ENCODE measurements at regions not wholly inside any gene's neighbourhood (a gene's known extent, or its start where the extent isn't known, plus 50 kb on each side); places are given as distances from the start of the nearest gene placed in this dataset.

GRCh38 chrX:38879631-38880220 lies 78.5 kb downstream of the MID1IP1 start:
- TF ChIP-seq TAF1 (IDR thresholded peaks at IDR 0.05; ENCODE audit: borderline replicate concordance, low read depth, low read length): no peak
- no peak for TF ChIP-seq POLR2AphosphoS5 (IDR thresholded peaks at IDR 0.05; ENCODE audit: low read depth, low read length)
- no peak for TF ChIP-seq POLR2A (IDR thresholded peaks at IDR 0.05; ENCODE audit: low read depth, low read length)

Measured in GM12892 (cell line).